ENCODE measurements at regions not wholly inside any gene's neighbourhood (a gene's known extent, or its start where the extent isn't known, plus 50 kb on each side); places are given as distances from the start of the nearest gene placed in this dataset.

GRCh38 chr5:159639590-159639989, 276.7 kb upstream of the ADRA1B start:
- Mint-ChIP-seq H3K4me3 (ENCODE audit: unreplicated experiment) (no peak overlapping the region), H3K4me1 (ENCODE audit: low read depth, unreplicated experiment) (no peaks in the 10 kb centered on the region), H3K36me3 (ENCODE audit: low read depth, unreplicated experiment) (no peaks in the 10 kb centered on the region), H3K27ac (ENCODE audit: unreplicated experiment) (no peak overlapping the region), H3K9me3 (ENCODE audit: unreplicated experiment) (no peaks in the 10 kb centered on the region), H3K27me3 (ENCODE audit: low read depth, unreplicated experiment) (peaks cover 3% of the 10 kb centered on the region)
- Histone ChIP-seq H3K4me2 (ENCODE audit: low read length) (no peak overlapping the region), H4K20me1 (ENCODE audit: insufficient read depth, low read length) (no peaks in the 10 kb centered on the region), H3K27ac (ENCODE audit: low read depth, low read length) (no peak overlapping the region), H3K27me3 (ENCODE audit: insufficient read depth, low read length) (no peaks in the 10 kb centered on the region), H3K9ac (ENCODE audit: low read length) (no peak overlapping the region), H3K9me3 (ENCODE audit: insufficient read depth, low read depth, low read length) (no peaks in the 10 kb centered on the region), H2AFZ (ENCODE audit: low read depth, low read length) (no peak overlapping the region), H3K4me3 (ENCODE audit: insufficient read depth, low read depth, low read length) (no peak overlapping the region), H3K36me3 (ENCODE audit: insufficient read depth, low read length) (no peaks in the 10 kb centered on the region), H3K79me2 (ENCODE audit: insufficient read depth, low read length) (no peaks in the 10 kb centered on the region), H3K4me1 (ENCODE audit: insufficient read depth, low read length) (no peaks in the 10 kb centered on the region)
- TF ChIP-seq CTCF (IDR thresholded peaks at IDR 0.05; ENCODE audit: insufficient read depth, low read depth, low read length): no peak
- no peak for TF ChIP-seq EZH2 (IDR thresholded peaks at IDR 0.05; ENCODE audit: insufficient read depth, low read length)
- DNase-seq (ENCODE audit: low read depth) (no peak), FAIRE-seq (no peak)

- Mint-ChIP-seq H3K27ac (ENCODE audit: unreplicated experiment) (no peak overlapping the region), H3K4me3 (ENCODE audit: unreplicated experiment) (no peak overlapping the region), H3K4me1 (ENCODE audit: low read depth, unreplicated experiment) (no peaks in the 10 kb centered on the region), H3K27me3 (ENCODE audit: low read depth, unreplicated experiment) (peaks cover 6% of the 10 kb centered on the region), H3K36me3 (ENCODE audit: low read depth, unreplicated experiment) (no peaks in the 10 kb centered on the region), H3K9me3 (ENCODE audit: unreplicated experiment) (no peaks in the 10 kb centered on the region)
- FAIRE-seq (no peak), DNase-seq (ENCODE audit: low read depth) (no peak)
- H4K20me1 ChIP-seq (ENCODE audit: insufficient read depth, low read length): no peaks in the 10 kb centered on the region
- H3K36me3 ChIP-seq (ENCODE audit: insufficient read depth, low read length): no peaks in the 10 kb centered on the region
- no peaks in the 10 kb centered on the region for H3K4me1 ChIP-seq (ENCODE audit: insufficient read depth, low read length)
- TF ChIP-seq EZH2 (IDR thresholded peaks at IDR 0.05; ENCODE audit: insufficient read depth, low read length) (no peak), CTCF (IDR thresholded peaks at IDR 0.05; ENCODE audit: insufficient read depth, low read depth, low read length) (no peak)
- no peaks in the 10 kb centered on the region for H3K9me3 ChIP-seq (ENCODE audit: insufficient read depth, low read depth, low read length)
- no peak overlapping the region for H3K4me2 ChIP-seq (ENCODE audit: low read length)
- H3K9ac ChIP-seq (ENCODE audit: low read length): no peak overlapping the region
- H3K4me3 ChIP-seq (ENCODE audit: insufficient read depth, low read depth, low read length): no peak overlapping the region
- no peak overlapping the region for H2AFZ ChIP-seq (ENCODE audit: low read depth, low read length)
- H3K27ac ChIP-seq (ENCODE audit: low read depth, low read length): no peak overlapping the region
- no peaks in the 10 kb centered on the region for H3K27me3 ChIP-seq (ENCODE audit: insufficient read depth, low read length)
- no peaks in the 10 kb centered on the region for H3K79me2 ChIP-seq (ENCODE audit: insufficient read depth, low read length)
Observed at GRCh38 chr5:159640446-159640845, 275.8 kb upstream of the ADRA1B start.

- Histone ChIP-seq H3K4me2 (ENCODE audit: low read length) (no peak overlapping the region), H3K36me3 (ENCODE audit: insufficient read depth, low read length) (no peaks in the 10 kb centered on the region), H3K9me3 (ENCODE audit: insufficient read depth, low read depth, low read length) (no peaks in the 10 kb centered on the region), H3K27ac (ENCODE audit: low read depth, low read length) (no peak overlapping the region), H3K79me2 (ENCODE audit: insufficient read depth, low read length) (no peaks in the 10 kb centered on the region), H4K20me1 (ENCODE audit: insufficient read depth, low read length) (no peaks in the 10 kb centered on the region), H3K27me3 (ENCODE audit: insufficient read depth, low read length) (no peaks in the 10 kb centered on the region), H2AFZ (ENCODE audit: low read depth, low read length) (no peak overlapping the region), H3K9ac (ENCODE audit: low read length) (no peak overlapping the region), H3K4me1 (ENCODE audit: insufficient read depth, low read length) (no peaks in the 10 kb centered on the region), H3K4me3 (ENCODE audit: insufficient read depth, low read depth, low read length) (no peak overlapping the region)
- no peak for DNase-seq (ENCODE audit: low read depth)
- Mint-ChIP-seq H3K27ac (ENCODE audit: unreplicated experiment) (no peak overlapping the region), H3K36me3 (ENCODE audit: low read depth, unreplicated experiment) (no peaks in the 10 kb centered on the region), H3K4me1 (ENCODE audit: low read depth, unreplicated experiment) (no peaks in the 10 kb centered on the region), H3K27me3 (ENCODE audit: low read depth, unreplicated experiment) (peaks cover 6% of the 10 kb centered on the region), H3K9me3 (ENCODE audit: unreplicated experiment) (no peaks in the 10 kb centered on the region), H3K4me3 (ENCODE audit: unreplicated experiment) (no peak overlapping the region)
- no peak for TF ChIP-seq CTCF (IDR thresholded peaks at IDR 0.05; ENCODE audit: insufficient read depth, low read depth, low read length)
- no peak for TF ChIP-seq EZH2 (IDR thresholded peaks at IDR 0.05; ENCODE audit: insufficient read depth, low read length)
- FAIRE-seq: no peak
Observed at GRCh38 chr5:159640921-159641320, 275.4 kb upstream of the ADRA1B start.
